CD4-positive, alpha-beta T cell (primary cell): ENCODE measurements at regions not wholly inside any gene's neighbourhood (a gene's known extent, or its start where the extent isn't known, plus 50 kb on each side); places are given as distances from the start of the nearest gene placed in this dataset.

Source experiments
- ATAC-seq: fragments of 200-7000 bp; cut with Tn5 transposase; one replicate; pipeline ENCODE4 v1.10.0; 2022; ENCODE audit warnings: mild to moderate bottlenecking; ENCODE audit not compliant: poor library complexity
- CTCF ChIA-PET: fragments of 350-600 bp; sonication (Branson Sonifier 250); formaldehyde crosslinking; loops from one replicate; lab custom pipeline; 2021; ENCODE audit warnings: antibody characterized with exemption, inconsistent platforms; lab: Charles Lee
- POLR2A ChIA-PET: fragments of 350-600 bp; sonication (Branson Sonifier 250); formaldehyde crosslinking; loops from one replicate; lab custom pipeline; 2021; ENCODE audit warnings: antibody characterized with exemption, inconsistent platforms; lab: Charles Lee
- DNase-seq, 14 experiments: peaks; one replicate each; pipeline ENCODE4 v3.0.0-alpha.2; 2013 to 2020; ENCODE audit warnings: mixed read lengths in 2 of 14
- H3K27ac ChIP-seq, 2 donors: one replicate each; pipeline versions ENCODE4 v1.5.1 to v1.7.0; 2013; ENCODE audit warnings: low read length in 2 of 2, low read depth in 1 of 2, mild to moderate bottlenecking in 1 of 2
- H3K27me3 ChIP-seq, 2 experiments: 1 replicate in 1 of 2; 2 replicates in 1 of 2; pipeline versions ENCODE4 v1.6.1 to v1.7.0; 2013; ENCODE audit warnings: low read length in 2 of 2, control low read depth in 1 of 2, mild to moderate bottlenecking in 1 of 2, moderate library complexity in 1 of 2; ENCODE audit not compliant: insufficient read depth in 2 of 2, control insufficient read depth in 1 of 2
- H3K36me3 ChIP-seq: one replicate; pipeline ENCODE4 v1.6.1; 2013; ENCODE audit warnings: low read length, control low read depth; ENCODE audit not compliant: insufficient read depth
- H3K4me1 ChIP-seq: one replicate; pipeline ENCODE4 v1.6.1; 2013; ENCODE audit warnings: low read length, control low read depth; ENCODE audit not compliant: insufficient read depth
- H3K4me3 ChIP-seq: one replicate; pipeline ENCODE4 v1.5.1; 2013; ENCODE audit warnings: mild to moderate bottlenecking, low read length, moderate library complexity
- H3K9me3 ChIP-seq, 2 experiments: 1 replicate in 1 of 2; 2 replicates in 1 of 2; pipeline versions ENCODE4 v1.6.1 to v1.7.0; 2013; ENCODE audit warnings: low read length in 2 of 2, mild to moderate bottlenecking in 2 of 2, control low read depth in 1 of 2, moderate library complexity in 1 of 2; ENCODE audit not compliant: control insufficient read depth in 1 of 2, insufficient read depth in 1 of 2
- H3K27ac Mint-ChIP-seq: one replicate; pipeline ENCODE4 v1.8.0; 2020; ENCODE audit warnings: mixed read lengths
- H3K27me3 Mint-ChIP-seq: one replicate; pipeline ENCODE4 v1.8.0; 2021; ENCODE audit warnings: mixed read lengths
- H3K36me3 Mint-ChIP-seq: one replicate; pipeline ENCODE4 v1.8.0; 2021; ENCODE audit warnings: low read depth, mixed read lengths
- H3K4me1 Mint-ChIP-seq: one replicate; pipeline ENCODE4 v1.8.0; 2021; ENCODE audit warnings: low read depth, mixed read lengths
- H3K4me3 Mint-ChIP-seq: one replicate; pipeline ENCODE4 v1.8.0; 2020; ENCODE audit warnings: mild to moderate bottlenecking, mixed read lengths
- H3K9me3 Mint-ChIP-seq: one replicate; pipeline ENCODE4 v1.8.0; 2020; ENCODE audit warnings: mixed read lengths
- intact Hi-C, 2 experiments: fragments of 100-400 bp; cut with DNase I in 1 of 2; cut with micrococcal nuclease in 1 of 2; formaldehyde crosslinking; loops; one replicate each; pipeline versions ENCODE4 v1.15.1 to v1.9.0; 2023 to 2025; cut with DNase I, micrococcal nuclease
- TF ChIP-seq, protein P1 (sequence below): fragments of 200-600 bp; IDR thresholded peaks from one replicate; pipeline ENCODE4 v1.8.0; 2022; ENCODE audit warnings: antibody characterized with exemption, mild to moderate bottlenecking

GRCh38 chr1:195030793-195031192, 1577.4 kb downstream of the KCNT2 start:
- no peaks in the 10 kb centered on the region for H3K36me3 ChIP-seq
- H3K27ac Mint-ChIP-seq: no peak overlapping the region
- ChIA-PET CTCF (no interaction called here), POLR2A (no interaction called here)
- intact Hi-C loops: no loop called here
- no peaks in the 10 kb centered on the region for H3K27me3 ChIP-seq
- ATAC-seq: no peak
- no peak overlapping the region for H3K27ac ChIP-seq
- H3K4me3 ChIP-seq: no peak overlapping the region
- H3K9me3 Mint-ChIP-seq: peaks cover 10% of the 10 kb centered on the region
- no peaks in the 10 kb centered on the region for H3K4me1 Mint-ChIP-seq
- peaks cover 0 to 15% of the 10 kb centered on the region in 2 experiments for H3K9me3 ChIP-seq
- no peaks in the 10 kb centered on the region for H3K4me1 ChIP-seq
- no peak overlapping the region for H3K4me3 Mint-ChIP-seq
- no peak for DNase-seq
- no peaks in the 10 kb centered on the region for H3K36me3 Mint-ChIP-seq
- H3K27me3 Mint-ChIP-seq: no peaks in the 10 kb centered on the region
- TF ChIP-seq, protein P1, sequence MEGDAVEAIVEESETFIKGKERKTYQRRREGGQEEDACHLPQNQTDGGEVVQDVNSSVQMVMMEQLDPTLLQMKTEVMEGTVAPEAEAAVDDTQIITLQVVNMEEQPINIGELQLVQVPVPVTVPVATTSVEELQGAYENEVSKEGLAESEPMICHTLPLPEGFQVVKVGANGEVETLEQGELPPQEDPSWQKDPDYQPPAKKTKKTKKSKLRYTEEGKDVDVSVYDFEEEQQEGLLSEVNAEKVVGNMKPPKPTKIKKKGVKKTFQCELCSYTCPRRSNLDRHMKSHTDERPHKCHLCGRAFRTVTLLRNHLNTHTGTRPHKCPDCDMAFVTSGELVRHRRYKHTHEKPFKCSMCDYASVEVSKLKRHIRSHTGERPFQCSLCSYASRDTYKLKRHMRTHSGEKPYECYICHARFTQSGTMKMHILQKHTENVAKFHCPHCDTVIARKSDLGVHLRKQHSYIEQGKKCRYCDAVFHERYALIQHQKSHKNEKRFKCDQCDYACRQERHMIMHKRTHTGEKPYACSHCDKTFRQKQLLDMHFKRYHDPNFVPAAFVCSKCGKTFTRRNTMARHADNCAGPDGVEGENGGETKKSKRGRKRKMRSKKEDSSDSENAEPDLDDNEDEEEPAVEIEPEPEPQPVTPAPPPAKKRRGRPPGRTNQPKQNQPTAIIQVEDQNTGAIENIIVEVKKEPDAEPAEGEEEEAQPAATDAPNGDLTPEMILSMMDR: no peak

DNA sequence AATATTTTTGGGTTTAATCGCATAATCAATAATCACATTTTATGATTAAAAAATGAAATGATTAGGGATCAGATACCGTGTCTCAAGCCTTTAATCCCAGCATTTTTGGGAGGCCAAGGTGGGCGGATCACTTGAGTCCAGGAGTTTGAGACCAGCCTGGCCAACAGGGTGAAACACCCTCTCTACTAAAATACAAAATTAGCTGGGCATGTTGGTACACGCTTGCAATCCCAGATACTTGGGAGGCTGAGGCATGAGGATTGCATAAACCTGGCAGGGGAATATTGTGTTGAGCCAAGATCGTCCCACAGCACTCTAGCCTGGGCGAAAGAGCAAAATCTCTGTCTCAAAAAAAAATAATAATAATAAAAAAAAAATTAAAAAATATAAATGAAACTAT, 1581.4 kb downstream of the KCNT2 start:
- no peak overlapping the region for H3K27ac Mint-ChIP-seq
- no peak for DNase-seq
- H3K4me1 Mint-ChIP-seq: no peaks in the 10 kb centered on the region
- no peaks in the 10 kb centered on the region for H3K27me3 Mint-ChIP-seq
- Histone ChIP-seq H3K9me3 (peaks cover 0 to 15% of the 10 kb centered on the region in 2 experiments), H3K4me3 (no peak overlapping the region), H3K27ac (no peak overlapping the region), H3K4me1 (no peaks in the 10 kb centered on the region), H3K27me3 (no peaks in the 10 kb centered on the region), H3K36me3 (no peaks in the 10 kb centered on the region)
- intact Hi-C loops: no loop called here
- ChIA-PET CTCF (no interaction called here), POLR2A (no interaction called here)
- TF ChIP-seq, protein P1: no peak
- H3K9me3 Mint-ChIP-seq: peaks cover 6% of the 10 kb centered on the region
- ATAC-seq: no peak
- no peaks in the 10 kb centered on the region for H3K36me3 Mint-ChIP-seq
- no peak overlapping the region for H3K4me3 Mint-ChIP-seq

DNA sequence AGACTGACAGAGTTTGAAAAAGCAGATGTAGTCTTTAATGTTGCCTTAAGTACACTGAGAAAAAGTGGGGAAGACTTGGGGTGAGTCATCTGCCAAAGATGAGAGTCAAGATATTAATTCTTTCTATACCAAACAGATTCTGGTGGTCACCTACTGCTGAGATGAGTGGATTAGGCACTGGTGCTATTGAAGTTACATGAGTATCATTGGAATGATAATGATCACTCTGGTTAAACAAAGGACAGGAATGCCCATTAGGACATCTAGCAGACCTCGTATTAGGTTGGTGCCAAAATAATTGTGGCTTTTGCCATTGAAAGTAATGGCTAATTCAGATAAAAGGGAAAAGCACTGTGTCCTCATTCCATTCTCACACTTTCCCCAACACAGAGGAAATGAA, 1588.9 kb downstream of the KCNT2 start:
- ChIA-PET POLR2A (no interaction called here), CTCF (no interaction called here)
- H3K4me3 ChIP-seq: no peak overlapping the region
- H3K27ac Mint-ChIP-seq: no peak overlapping the region
- intact Hi-C loops: no loop called here
- ATAC-seq (no peak), DNase-seq (no peak)
- TF ChIP-seq, protein P1: no peak
- peaks cover 4% of the 10 kb centered on the region for H3K9me3 Mint-ChIP-seq
- no peaks in the 10 kb centered on the region for H3K27me3 Mint-ChIP-seq
- H3K27ac ChIP-seq: no peak overlapping the region
- H3K27me3 ChIP-seq: no peaks in the 10 kb centered on the region
- no peaks in the 10 kb centered on the region for H3K36me3 Mint-ChIP-seq
- H3K9me3 ChIP-seq: no peaks in the 10 kb centered on the region
- H3K36me3 ChIP-seq: no peaks in the 10 kb centered on the region
- no peaks in the 10 kb centered on the region for H3K4me1 ChIP-seq
- no peak overlapping the region for H3K4me3 Mint-ChIP-seq
- H3K4me1 Mint-ChIP-seq: no peaks in the 10 kb centered on the region
